ENCODE measurements at regions not wholly inside any gene's neighbourhood (a gene's known extent, or its start where the extent isn't known, plus 50 kb on each side); places are given as distances from the start of the nearest gene placed in this dataset.

DNA sequence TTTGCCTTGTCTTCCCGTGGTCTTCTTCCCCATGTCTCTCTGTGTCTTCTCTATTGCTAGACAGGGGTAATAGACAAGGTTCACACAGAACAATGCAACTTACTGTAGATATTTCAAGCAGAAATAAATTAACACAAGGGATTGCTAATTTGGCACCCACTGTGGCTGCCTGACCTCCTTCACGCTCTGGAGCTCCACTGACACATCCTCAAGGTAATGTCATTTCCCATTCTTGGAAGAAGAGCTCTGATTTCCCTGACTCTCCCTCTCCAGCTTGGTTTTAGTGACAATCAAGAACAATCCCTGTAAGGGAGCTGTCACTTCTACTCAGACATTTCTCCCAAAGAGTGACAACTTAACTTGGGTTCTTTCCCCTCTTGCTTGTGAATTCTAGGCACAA is 105.4 kb upstream of the NAP1L1 start:
- DNase-seq (ENCODE audit: low spot score in 2 of 2): no peak
- intact Hi-C loops (cut with DNase I; ENCODE audit: low total_unique reads): no loop called here
- H3K4me3 ChIP-seq (ENCODE audit: low read depth, poor library complexity, severe bottlenecking): no peak overlapping the region
- 92 to 96% methylated on average over 2 of the region's 2 CpGs for WGBS, 2 donors
- TF ChIP-seq, protein P1, sequence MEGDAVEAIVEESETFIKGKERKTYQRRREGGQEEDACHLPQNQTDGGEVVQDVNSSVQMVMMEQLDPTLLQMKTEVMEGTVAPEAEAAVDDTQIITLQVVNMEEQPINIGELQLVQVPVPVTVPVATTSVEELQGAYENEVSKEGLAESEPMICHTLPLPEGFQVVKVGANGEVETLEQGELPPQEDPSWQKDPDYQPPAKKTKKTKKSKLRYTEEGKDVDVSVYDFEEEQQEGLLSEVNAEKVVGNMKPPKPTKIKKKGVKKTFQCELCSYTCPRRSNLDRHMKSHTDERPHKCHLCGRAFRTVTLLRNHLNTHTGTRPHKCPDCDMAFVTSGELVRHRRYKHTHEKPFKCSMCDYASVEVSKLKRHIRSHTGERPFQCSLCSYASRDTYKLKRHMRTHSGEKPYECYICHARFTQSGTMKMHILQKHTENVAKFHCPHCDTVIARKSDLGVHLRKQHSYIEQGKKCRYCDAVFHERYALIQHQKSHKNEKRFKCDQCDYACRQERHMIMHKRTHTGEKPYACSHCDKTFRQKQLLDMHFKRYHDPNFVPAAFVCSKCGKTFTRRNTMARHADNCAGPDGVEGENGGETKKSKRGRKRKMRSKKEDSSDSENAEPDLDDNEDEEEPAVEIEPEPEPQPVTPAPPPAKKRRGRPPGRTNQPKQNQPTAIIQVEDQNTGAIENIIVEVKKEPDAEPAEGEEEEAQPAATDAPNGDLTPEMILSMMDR (IDR thresholded peaks at IDR 0.05): no peak
- TF ChIP-seq POLR2A (IDR thresholded peaks at IDR 0.05): no peak

DNA sequence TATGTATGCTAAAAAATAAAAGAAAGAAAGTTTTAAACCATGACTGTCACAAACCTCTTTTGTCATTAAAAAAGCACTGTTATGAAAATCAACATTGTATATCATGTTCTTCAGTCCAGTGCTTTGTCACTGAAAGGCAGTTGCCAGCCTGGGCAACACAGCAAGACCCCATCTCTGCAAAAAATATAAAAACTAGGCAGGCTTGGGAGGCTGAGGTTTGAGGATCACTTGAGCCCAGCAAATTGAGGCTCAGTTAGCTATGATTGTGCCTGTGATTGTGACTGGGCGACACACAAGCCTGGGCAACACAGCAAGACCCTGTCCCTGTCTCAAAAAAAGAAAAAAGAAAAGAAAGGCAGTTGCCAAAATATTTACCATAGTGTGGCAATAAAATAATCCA is 102.7 kb upstream of the NAP1L1 start:
- no peak for TF ChIP-seq POLR2A (IDR thresholded peaks at IDR 0.05)
- TF ChIP-seq, protein P1 (IDR thresholded peaks at IDR 0.05): no peak
- intact Hi-C loops (cut with DNase I; ENCODE audit: low total_unique reads): no loop called here
- H3K4me3 ChIP-seq (ENCODE audit: low read depth, poor library complexity, severe bottlenecking): no peak overlapping the region
- 93 to 100% methylated on average over 1 of the region's 1 CpG for WGBS, 2 donors
- no peak for DNase-seq (ENCODE audit: low spot score in 2 of 2)

DNA sequence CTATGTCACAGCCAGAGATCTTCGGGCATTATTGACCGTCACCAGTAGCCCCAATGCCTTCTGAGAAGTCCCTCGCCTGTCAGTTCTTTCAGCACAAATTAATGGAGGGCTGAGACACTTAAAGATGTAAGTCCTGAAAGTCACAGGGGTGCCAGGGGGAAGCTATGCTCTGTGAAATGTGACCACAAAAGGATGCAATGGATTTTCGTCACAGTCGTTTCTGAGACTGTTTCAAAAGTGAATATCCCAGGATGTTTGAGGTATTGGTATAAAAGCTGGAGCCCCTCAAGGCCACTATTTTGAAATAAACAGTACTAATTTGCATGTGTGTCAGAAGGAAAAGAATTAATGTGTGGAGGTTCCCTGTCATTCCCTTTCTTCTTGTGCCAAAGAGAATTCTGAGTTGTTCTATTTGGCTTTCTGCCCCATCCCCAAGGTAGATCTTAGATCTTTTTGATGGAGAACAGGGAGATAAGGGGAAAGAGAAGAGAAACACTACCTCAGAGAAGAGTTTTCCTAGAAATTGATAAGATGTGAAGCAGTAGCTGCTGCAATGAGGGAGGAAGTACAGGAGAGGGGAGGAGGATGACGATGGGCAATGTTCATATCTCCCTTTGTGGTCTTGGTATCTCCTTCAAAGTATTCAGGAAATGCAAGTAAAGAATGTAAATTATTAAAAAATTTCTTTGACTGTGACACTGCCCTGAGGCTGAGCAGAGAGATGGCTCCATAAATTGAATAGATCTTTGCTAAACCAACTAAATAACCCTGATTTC is 101.8 kb upstream of the NAP1L1 start:
- intact Hi-C loops (cut with DNase I; ENCODE audit: low total_unique reads): no loop called here
- DNase-seq (ENCODE audit: low spot score in 2 of 2): no peak
- no peak overlapping the region for H3K4me3 ChIP-seq (ENCODE audit: low read depth, poor library complexity, severe bottlenecking)
- TF ChIP-seq, protein P1 (IDR thresholded peaks at IDR 0.05): no peak
- TF ChIP-seq POLR2A (IDR thresholded peaks at IDR 0.05): no peak
- 62 to 76% methylated on average over 6 of the region's 6 CpGs for WGBS, 2 donors

DNA sequence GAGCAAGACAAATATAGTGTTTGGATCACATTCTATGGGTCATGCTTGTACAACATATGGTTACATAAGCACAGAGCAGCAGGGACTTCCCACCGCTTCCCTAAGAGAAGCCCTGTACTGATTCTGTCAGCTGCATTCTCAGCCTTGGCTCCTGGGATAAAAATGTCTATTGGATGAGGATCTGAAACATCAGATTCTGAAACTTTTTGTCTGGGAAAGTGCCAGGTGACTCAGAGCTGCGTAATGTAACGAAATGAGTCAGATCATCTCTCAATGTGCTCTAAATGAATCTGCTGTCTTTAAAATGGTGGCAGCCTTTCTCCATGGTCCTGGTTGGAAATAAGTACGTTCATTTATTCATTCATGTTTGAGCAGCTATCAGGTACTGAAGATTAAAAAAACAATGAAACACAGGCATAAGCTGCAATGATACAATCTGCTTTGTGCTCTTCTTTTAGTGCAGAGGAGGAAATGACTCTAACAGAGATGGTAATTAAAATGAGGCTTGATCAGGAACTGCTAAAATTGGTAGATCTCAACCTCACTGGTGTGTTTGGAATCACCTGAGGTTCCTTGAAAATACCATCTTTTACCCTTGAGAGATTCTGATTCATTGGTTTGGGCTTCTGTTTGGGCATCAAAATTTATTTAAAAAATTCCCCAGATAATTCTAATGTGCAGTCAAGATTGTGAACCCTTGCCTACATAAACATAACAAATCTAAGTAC is 99.1 kb upstream of the NAP1L1 start:
- intact Hi-C loops (cut with DNase I; ENCODE audit: low total_unique reads): no loop called here
- no peak overlapping the region for H3K4me3 ChIP-seq (ENCODE audit: low read depth, poor library complexity, severe bottlenecking)
- DNase-seq (ENCODE audit: low spot score in 2 of 2): peak in 1 of 2 donors; percentile 49
- 13 to 21% methylated on average over 4 of the region's 4 CpGs for WGBS, 2 donors
- TF ChIP-seq, protein P1 (IDR thresholded peaks at IDR 0.05): no peak
- TF ChIP-seq POLR2A (IDR thresholded peaks at IDR 0.05): no peak

DNA sequence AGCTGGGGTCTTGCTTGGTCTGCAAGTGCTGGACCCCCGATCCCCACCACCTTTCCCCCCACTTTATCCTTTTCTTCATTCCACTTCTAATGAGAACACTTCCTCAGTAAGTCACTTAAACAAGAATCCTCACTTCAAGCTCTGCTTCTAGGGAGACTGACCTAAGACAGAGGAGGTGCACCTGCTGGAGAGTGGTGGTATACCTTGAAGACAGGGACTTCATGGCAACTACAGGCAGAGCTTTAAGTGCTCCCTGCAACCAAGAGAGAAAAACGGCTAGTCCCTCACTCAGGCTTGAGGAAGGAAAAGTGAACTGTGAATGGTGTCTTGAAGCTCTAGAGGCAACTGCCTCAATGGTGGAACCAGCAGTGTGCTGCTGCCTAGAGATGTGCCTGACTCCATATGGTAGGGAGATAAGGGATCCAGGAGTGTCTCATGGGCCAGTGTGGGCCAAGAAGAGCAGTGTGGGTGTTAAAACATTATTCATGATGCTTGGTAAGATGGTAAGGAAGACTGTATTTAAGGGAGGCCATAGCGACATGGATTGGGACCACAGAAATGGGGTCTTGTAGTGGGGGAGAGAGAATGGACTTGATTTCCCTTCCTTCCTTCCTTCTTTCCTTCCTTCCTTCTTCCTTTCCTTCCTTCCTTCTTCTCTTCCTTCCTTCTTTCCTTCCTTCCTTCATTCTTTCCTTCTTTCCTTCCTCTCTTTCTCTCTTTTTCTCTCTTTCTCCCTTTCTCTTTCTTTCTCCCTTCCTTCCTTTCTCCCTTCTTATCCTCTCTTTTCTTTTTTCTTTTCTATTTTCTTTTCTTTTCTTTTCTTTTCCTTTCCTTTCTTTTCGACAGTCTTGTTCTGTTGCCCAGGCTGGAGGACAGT is 96.2 kb upstream of the NAP1L1 start:
- DNase-seq (ENCODE audit: low spot score in 2 of 2): no peak
- 87 to 91% methylated on average over 4 of the region's 4 CpGs for WGBS, 2 donors
- intact Hi-C loops (cut with DNase I; ENCODE audit: low total_unique reads): no loop called here
- TF ChIP-seq, protein P1 (IDR thresholded peaks at IDR 0.05): no peak
- no peak for TF ChIP-seq POLR2A (IDR thresholded peaks at IDR 0.05)
- no peak overlapping the region for H3K4me3 ChIP-seq (ENCODE audit: low read depth, poor library complexity, severe bottlenecking)

Data from lower leg skin (tissue), 4 donors.